ENCODE measurements at regions not wholly inside any gene's neighbourhood (a gene's known extent, or its start where the extent isn't known, plus 50 kb on each side); places are given as distances from the start of the nearest gene placed in this dataset.

- intact Hi-C loops (cut with DNase I, micrococcal nuclease): no loop called here
- ATAC-seq: no peak
These were observed 80.0 kb upstream of the ERBB4 start for GRCh38 chr2:212618636-212619035.

DNA sequence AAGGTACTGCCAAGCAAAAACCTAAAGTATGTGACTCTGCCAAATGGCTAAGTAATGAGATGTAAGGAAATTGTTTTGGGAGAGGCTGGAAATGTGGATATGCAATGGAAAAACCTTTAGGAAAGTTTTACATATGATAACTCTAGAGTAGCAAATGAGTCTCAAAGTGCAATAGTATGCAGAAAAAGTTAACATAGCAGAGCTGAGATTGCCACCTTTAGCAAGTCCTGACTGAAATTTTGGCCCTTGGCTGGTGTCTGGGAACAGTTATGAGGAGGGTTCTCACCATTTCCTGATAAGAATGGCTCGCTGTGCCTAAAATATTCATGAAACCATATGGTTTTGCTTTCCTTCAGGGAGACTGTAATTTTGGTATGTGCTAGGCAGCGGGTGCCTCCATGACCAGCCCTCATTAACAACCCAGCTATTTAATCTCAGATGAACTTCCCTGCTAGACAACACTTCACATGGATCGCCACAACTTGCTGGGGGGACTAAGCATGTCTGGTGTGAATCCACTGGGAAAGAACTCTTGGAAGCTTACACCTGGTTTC is 72.3 kb upstream of the ERBB4 start:
- no peaks in the 10 kb centered on the region for H3K36me3 ChIP-seq (ENCODE audit: low read depth)
- no peak overlapping the region for H3K4me3 ChIP-seq
- H3K4me1 ChIP-seq (ENCODE audit: low read depth): no peaks in the 10 kb centered on the region
- TF ChIP-seq CTCF (IDR thresholded peaks at IDR 0.05): no peak
- DNase-seq (no peak), ATAC-seq (no peak)
- H3K9me3 ChIP-seq: no peaks in the 10 kb centered on the region
- intact Hi-C loops (cut with DNase I, micrococcal nuclease): no loop called here

More at GRCh38 chr2:212618636-212619035, 80.0 kb upstream of the ERBB4 start:
- Histone ChIP-seq H3K4me1 (ENCODE audit: low read depth) (no peaks in the 10 kb centered on the region), H3K9me3 (no peaks in the 10 kb centered on the region), H3K36me3 (ENCODE audit: low read depth) (no peaks in the 10 kb centered on the region), H3K4me3 (no peak overlapping the region)
- no peak for DNase-seq
- no peak for TF ChIP-seq CTCF (IDR thresholded peaks at IDR 0.05)

- no peak for TF ChIP-seq CTCF (IDR thresholded peaks at IDR 0.05)
- no peaks in the 10 kb centered on the region for H3K9me3 ChIP-seq
- H3K4me1 ChIP-seq (ENCODE audit: low read depth): no peaks in the 10 kb centered on the region
- no peak for DNase-seq
- H3K4me3 ChIP-seq: no peak overlapping the region
- ATAC-seq: no peak
- no peaks in the 10 kb centered on the region for H3K36me3 ChIP-seq (ENCODE audit: low read depth)
- intact Hi-C loops (cut with DNase I, micrococcal nuclease): no loop called here
These were observed 70.9 kb upstream of the ERBB4 start for GRCh38 chr2:212609479-212609878.

GRCh38 chr2:212607080-212607479 is 68.5 kb upstream of the ERBB4 start:
- intact Hi-C loops (cut with DNase I, micrococcal nuclease): no loop called here
- Histone ChIP-seq H3K9me3 (no peaks in the 10 kb centered on the region), H3K4me3 (no peak overlapping the region), H3K36me3 (ENCODE audit: low read depth) (no peaks in the 10 kb centered on the region), H3K4me1 (ENCODE audit: low read depth) (no peaks in the 10 kb centered on the region)
- DNase-seq: no peak
- no peak for ATAC-seq
- no peak for TF ChIP-seq CTCF (IDR thresholded peaks at IDR 0.05)

GRCh38 chr2:212606232-212606631 is 67.6 kb upstream of the ERBB4 start:
- no peak for ATAC-seq
- TF ChIP-seq CTCF (IDR thresholded peaks at IDR 0.05): no peak

DNA sequence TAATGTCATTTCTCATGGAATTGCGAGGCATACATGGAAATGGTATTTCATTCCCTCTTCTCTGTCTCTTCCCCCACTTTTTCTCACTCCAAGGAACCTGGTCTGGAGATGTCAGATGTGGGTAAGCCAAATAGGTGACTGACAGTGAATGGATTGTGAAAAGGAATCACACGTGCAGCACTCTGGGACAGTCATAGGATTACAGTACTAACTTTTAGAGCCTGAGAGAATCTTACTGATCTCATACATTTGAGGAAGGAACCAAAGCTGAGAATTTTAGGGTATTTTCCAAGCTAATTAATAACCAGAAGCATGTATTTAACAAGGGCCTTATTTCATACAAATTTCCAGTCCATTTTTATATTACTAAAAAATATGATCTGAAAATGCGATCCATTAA is 58.1 kb upstream of the ERBB4 start:
- no peaks in the 10 kb centered on the region for H3K36me3 ChIP-seq (ENCODE audit: low read depth)
- ATAC-seq (no peak), DNase-seq (no peak)
- no peaks in the 10 kb centered on the region for H3K9me3 ChIP-seq
- H3K4me1 ChIP-seq (ENCODE audit: low read depth): no peaks in the 10 kb centered on the region
- intact Hi-C loops (cut with DNase I, micrococcal nuclease): no loop called here
- TF ChIP-seq CTCF (IDR thresholded peaks at IDR 0.05): no peak
- no peak overlapping the region for H3K4me3 ChIP-seq

More at GRCh38 chr2:212606232-212606631, 67.6 kb upstream of the ERBB4 start:
- no peaks in the 10 kb centered on the region for H3K9me3 ChIP-seq
- intact Hi-C loops (cut with DNase I, micrococcal nuclease): no loop called here
- no peaks in the 10 kb centered on the region for H3K4me1 ChIP-seq (ENCODE audit: low read depth)
- H3K36me3 ChIP-seq (ENCODE audit: low read depth): no peaks in the 10 kb centered on the region
- no peak overlapping the region for H3K4me3 ChIP-seq
- no peak for DNase-seq
